HEK293 (cell line): ENCODE measurements at regions not wholly inside any gene's neighbourhood (a gene's known extent, or its start where the extent isn't known, plus 50 kb on each side); places are given as distances from the start of the nearest gene placed in this dataset.

Source experiments
- CTCF ChIA-PET: fragments of 350-600 bp; formaldehyde crosslinking; extraction: SDS; loops from one replicate; lab custom pipeline; 2021; ENCODE audit warnings: antibody characterized with exemption; lab: Yijun Ruan, JAX
- POLR2A ChIA-PET: fragments of 300-600 bp; formaldehyde crosslinking; extraction: SDS; loops from one replicate; lab custom pipeline; 2020; ENCODE audit warnings: antibody characterized with exemption, inconsistent platforms; lab: Yijun Ruan, JAX
- H3K27ac ChIP-seq: fragments of 200-500 bp; sonication (Bioruptor generic); 2 replicates; pipeline ENCODE4 v1.5.1; 2014; ENCODE audit warnings: low read depth, low read length, control low read depth, inconsistent platforms; ENCODE audit errors: extremely low read depth
- H3K36me3 ChIP-seq, 2 experiments: fragments of 200-500 bp in 1 of 2; sonication (Bioruptor generic) in 1 of 2; 1 replicate in 1 of 2; 2 replicates in 1 of 2; pipeline ENCODE4 v1.5.1; 2014 to 2017; ENCODE audit warnings: inconsistent platforms in 2 of 2, low read length in 2 of 2; ENCODE audit not compliant: control insufficient read depth in 2 of 2, insufficient read depth in 1 of 2
- H3K4me1 ChIP-seq: fragments of 200-500 bp; sonication (Bioruptor generic); 2 replicates; pipeline ENCODE4 v1.5.1; 2014; ENCODE audit warnings: mild to moderate bottlenecking, low read length, inconsistent platforms; ENCODE audit not compliant: control insufficient read depth, insufficient read depth
- H3K4me3 ChIP-seq: 2 replicates; pipeline ENCODE4 v1.5.1; 2011; ENCODE audit warnings: low read depth, mild to moderate bottlenecking, control low read depth, low read length, moderate library complexity
- H3K9me3 ChIP-seq: fragments of 200-500 bp; sonication (Bioruptor generic); 2 replicates; pipeline ENCODE4 v1.5.1; 2014; ENCODE audit warnings: low read depth, low read length, inconsistent platforms; ENCODE audit not compliant: control insufficient read depth, insufficient read depth
- GLIS2 ChIP-seq: fragments of 450-650 bp; formaldehyde crosslinking; IDR thresholded peaks from 2 replicates; pipeline ENCODE4 v1.5.1; 2016; ENCODE audit warnings: missing biosample characterization, missing genetic modification characterization
- SCRT2 ChIP-seq: fragments of 450-650 bp; formaldehyde crosslinking; IDR thresholded peaks from 2 replicates; pipeline ENCODE4 v1.5.1; 2016; ENCODE audit warnings: missing biosample characterization, missing genetic modification characterization
- SP7 ChIP-seq: fragments of 450-650 bp; formaldehyde crosslinking; IDR thresholded peaks from 2 replicates; pipeline ENCODE4 v1.5.1; 2016; ENCODE audit warnings: missing biosample characterization, missing genetic modification characterization
- WT1 ChIP-seq: fragments of 450-650 bp; formaldehyde crosslinking; IDR thresholded peaks from 2 replicates; pipeline ENCODE4 v1.5.1; 2016; ENCODE audit warnings: missing biosample characterization, missing genetic modification characterization
- YY1 ChIP-seq: fragments of 450-650 bp; formaldehyde crosslinking; IDR thresholded peaks from 2 replicates; pipeline ENCODE4 v1.5.1; 2018; ENCODE audit warnings: missing biosample characterization, missing genetic modification characterization
- ZNF148 ChIP-seq: fragments of 450-650 bp; formaldehyde crosslinking; IDR thresholded peaks from 2 replicates; pipeline ENCODE4 v1.5.0; 2017; ENCODE audit warnings: missing biosample characterization, missing genetic modification characterization, borderline replicate concordance
- ZNF155 ChIP-seq: fragments of 450-650 bp; formaldehyde crosslinking; IDR thresholded peaks from 2 replicates; pipeline ENCODE4 v1.5.1; 2016; ENCODE audit warnings: missing biosample characterization, missing genetic modification characterization
- ZNF157 ChIP-seq: fragments of 450-650 bp; formaldehyde crosslinking; IDR thresholded peaks from 2 replicates; pipeline ENCODE4 v1.5.1; 2016; ENCODE audit warnings: missing biosample characterization, missing genetic modification characterization
- ZNF211 ChIP-seq: fragments of 450-650 bp; formaldehyde crosslinking; IDR thresholded peaks from 2 replicates; pipeline ENCODE4 v1.5.1; 2016; ENCODE audit warnings: low read depth, missing biosample characterization, missing genetic modification characterization
- ZNF280C ChIP-seq: fragments of 450-650 bp; formaldehyde crosslinking; IDR thresholded peaks from 2 replicates; pipeline ENCODE4 v1.5.1; 2016; ENCODE audit warnings: missing biosample characterization, missing genetic modification characterization
- ZNF324 ChIP-seq: fragments of 450-650 bp; formaldehyde crosslinking; IDR thresholded peaks from 2 replicates; pipeline ENCODE4 v1.5.1; 2016; ENCODE audit warnings: missing biosample characterization, missing genetic modification characterization
- ZNF335 ChIP-seq: fragments of 450-650 bp; formaldehyde crosslinking; conservative IDR thresholded peaks from 2 replicates; pipeline ENCODE4 v1.5.1; 2016; ENCODE audit warnings: missing biosample characterization, missing genetic modification characterization
- ZNF354C ChIP-seq: fragments of 450-650 bp; formaldehyde crosslinking; IDR thresholded peaks from 2 replicates; pipeline ENCODE4 v1.5.1; 2016; ENCODE audit warnings: missing biosample characterization, missing genetic modification characterization, low read depth, borderline replicate concordance
- ZNF514 ChIP-seq: fragments of 450-650 bp; formaldehyde crosslinking; IDR thresholded peaks from 2 replicates; pipeline ENCODE4 v1.5.1; 2016; ENCODE audit warnings: missing biosample characterization, missing genetic modification characterization
- ZNF548 ChIP-seq: fragments of 450-650 bp; formaldehyde crosslinking; IDR thresholded peaks from 2 replicates; pipeline ENCODE4 v1.5.1; 2016; ENCODE audit warnings: missing biosample characterization, missing genetic modification characterization
- ZNF623 ChIP-seq: fragments of 450-650 bp; formaldehyde crosslinking; IDR thresholded peaks from 2 replicates; pipeline ENCODE4 v1.5.1; 2016; ENCODE audit warnings: missing biosample characterization, missing genetic modification characterization
- ZNF664 ChIP-seq: fragments of 450-650 bp; formaldehyde crosslinking; IDR thresholded peaks from 2 replicates; pipeline ENCODE4 v1.5.1; 2016; ENCODE audit warnings: missing biosample characterization, missing genetic modification characterization
- ZNF677 ChIP-seq: fragments of 450-650 bp; IDR thresholded peaks from 2 replicates; pipeline ENCODE4 v1.5.0; 2018; ENCODE audit warnings: missing biosample characterization, mild to moderate bottlenecking, missing genetic modification characterization, moderate library complexity
- ZNF837 ChIP-seq: fragments of 450-650 bp; formaldehyde crosslinking; IDR thresholded peaks from 2 replicates; pipeline ENCODE4 v1.5.1; 2016; ENCODE audit warnings: missing biosample characterization, missing genetic modification characterization
- TF ChIP-seq, protein P1 (sequence below): fragments of 450-650 bp; formaldehyde crosslinking; IDR thresholded peaks from 2 replicates; pipeline ENCODE4 v1.5.1; 2017; ENCODE audit warnings: missing biosample characterization, missing genetic modification characterization
- TF ChIP-seq, protein P2 (sequence below): fragments of 450-650 bp; IDR thresholded peaks from 2 replicates; pipeline ENCODE4 v1.5.1; 2018; ENCODE audit warnings: missing biosample characterization, mild to moderate bottlenecking, missing genetic modification characterization
- TF ChIP-seq, protein P3 (sequence below): fragments of 450-650 bp; IDR thresholded peaks from 2 replicates; pipeline ENCODE4 v1.5.1; 2018; ENCODE audit warnings: missing biosample characterization, missing genetic modification characterization

DNA sequence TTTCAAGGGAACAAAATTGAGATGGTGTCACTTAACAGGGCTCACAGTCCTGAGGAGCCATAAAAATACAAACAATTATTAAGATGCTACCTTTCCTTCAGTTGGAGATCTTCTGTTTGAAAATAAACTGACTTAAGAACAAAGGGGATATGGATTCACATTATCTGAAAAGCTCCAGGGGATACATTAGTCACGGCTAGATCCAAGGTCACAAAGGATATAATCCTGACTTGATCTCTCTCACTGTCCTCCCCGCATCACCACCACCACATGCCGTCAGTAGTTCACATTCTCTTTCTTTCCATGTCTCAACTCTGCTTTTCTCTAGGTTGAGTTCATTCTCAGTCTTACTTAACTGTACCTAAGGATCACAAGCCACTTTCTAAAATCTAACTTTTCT, 530.4 kb upstream of the MARCKS start (continued):
- no peak for TF ChIP-seq ZNF335
- no peak for TF ChIP-seq ZNF514 (tag by site-specific recombination)
- TF ChIP-seq ZNF354C (tag by site-specific recombination) = no peak
- no peak for TF ChIP-seq GLIS2 (tag by site-specific recombination)
- no peak for TF ChIP-seq YY1 (tag by site-specific recombination)
- no peak for TF ChIP-seq SCRT2 (tag by site-specific recombination)
- TF ChIP-seq, protein P1, sequence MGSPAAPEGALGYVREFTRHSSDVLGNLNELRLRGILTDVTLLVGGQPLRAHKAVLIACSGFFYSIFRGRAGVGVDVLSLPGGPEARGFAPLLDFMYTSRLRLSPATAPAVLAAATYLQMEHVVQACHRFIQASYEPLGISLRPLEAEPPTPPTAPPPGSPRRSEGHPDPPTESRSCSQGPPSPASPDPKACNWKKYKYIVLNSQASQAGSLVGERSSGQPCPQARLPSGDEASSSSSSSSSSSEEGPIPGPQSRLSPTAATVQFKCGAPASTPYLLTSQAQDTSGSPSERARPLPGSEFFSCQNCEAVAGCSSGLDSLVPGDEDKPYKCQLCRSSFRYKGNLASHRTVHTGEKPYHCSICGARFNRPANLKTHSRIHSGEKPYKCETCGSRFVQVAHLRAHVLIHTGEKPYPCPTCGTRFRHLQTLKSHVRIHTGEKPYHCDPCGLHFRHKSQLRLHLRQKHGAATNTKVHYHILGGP (tag by site-specific recombination) = no peak
- no peak for TF ChIP-seq ZNF324 (tag by site-specific recombination)

GRCh38 chr6:113328886-113329381, 528.2 kb upstream of the MARCKS start:
- no peak overlapping the region for H3K4me3 ChIP-seq
- no peaks in the 10 kb centered on the region for H3K9me3 ChIP-seq
- TF ChIP-seq ZNF211 (no peak), ZNF148 (tag by site-specific recombination) (no peak), WT1 (tag by site-specific recombination) (no peak), ZNF280C (tag by site-specific recombination) (no peak), ZNF157 (no peak), ZNF677 (tag by site-specific recombination) (no peak), GLIS2 (tag by site-specific recombination) (no peak), ZNF837 (tag by site-specific recombination) (no peak), ZNF155 (tag by site-specific recombination) (no peak), ZNF623 (tag by site-specific recombination) (no peak), ZNF664 (no peak)
- TF ChIP-seq, all 188 proteins: peak for 0
- Histone ChIP-seq H3K36me3 (no peaks in the 10 kb centered on the region), H3K4me1 (no peaks in the 10 kb centered on the region), H3K27ac (no peak overlapping the region)
- ChIA-PET POLR2A (no interaction called here), CTCF (interaction anchor here (0.7 to 1.5 kb wide), 2 partner anchors 20 to 22 kb away, joined by 3 to 4 read pairs; no protein-coding TSS in a partner anchor)

- Histone ChIP-seq H3K27ac (no peak overlapping the region), H3K4me1 (no peaks in the 10 kb centered on the region), H3K4me3 (no peak overlapping the region), H3K36me3 (no peaks in the 10 kb centered on the region), H3K9me3 (no peaks in the 10 kb centered on the region)
- CTCF ChIA-PET = interaction anchor here (0.6 to 1.6 kb wide), 4 partner anchors 24 to 607 kb away, joined by 3 to 6 read pairs (median 4); no protein-coding TSS in a partner anchor
- POLR2A ChIA-PET = interaction anchor here (1.1 kb wide), 1 partner anchor 307 kb away, joined by 3 read pairs; no protein-coding TSS in a partner anchor
- TF ChIP-seq, protein P2, sequence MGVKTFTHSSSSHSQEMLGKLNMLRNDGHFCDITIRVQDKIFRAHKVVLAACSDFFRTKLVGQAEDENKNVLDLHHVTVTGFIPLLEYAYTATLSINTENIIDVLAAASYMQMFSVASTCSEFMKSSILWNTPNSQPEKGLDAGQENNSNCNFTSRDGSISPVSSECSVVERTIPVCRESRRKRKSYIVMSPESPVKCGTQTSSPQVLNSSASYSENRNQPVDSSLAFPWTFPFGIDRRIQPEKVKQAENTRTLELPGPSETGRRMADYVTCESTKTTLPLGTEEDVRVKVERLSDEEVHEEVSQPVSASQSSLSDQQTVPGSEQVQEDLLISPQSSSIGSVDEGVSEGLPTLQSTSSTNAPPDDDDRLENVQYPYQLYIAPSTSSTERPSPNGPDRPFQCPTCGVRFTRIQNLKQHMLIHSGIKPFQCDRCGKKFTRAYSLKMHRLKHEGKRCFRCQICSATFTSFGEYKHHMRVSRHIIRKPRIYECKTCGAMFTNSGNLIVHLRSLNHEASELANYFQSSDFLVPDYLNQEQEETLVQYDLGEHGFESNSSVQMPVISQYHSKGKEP (tag by site-specific recombination) = no peak
- TF ChIP-seq ZNF548 (no peak), GLIS2 (tag by site-specific recombination) (no peak), SP7 (no peak)
- TF ChIP-seq, protein P3, sequence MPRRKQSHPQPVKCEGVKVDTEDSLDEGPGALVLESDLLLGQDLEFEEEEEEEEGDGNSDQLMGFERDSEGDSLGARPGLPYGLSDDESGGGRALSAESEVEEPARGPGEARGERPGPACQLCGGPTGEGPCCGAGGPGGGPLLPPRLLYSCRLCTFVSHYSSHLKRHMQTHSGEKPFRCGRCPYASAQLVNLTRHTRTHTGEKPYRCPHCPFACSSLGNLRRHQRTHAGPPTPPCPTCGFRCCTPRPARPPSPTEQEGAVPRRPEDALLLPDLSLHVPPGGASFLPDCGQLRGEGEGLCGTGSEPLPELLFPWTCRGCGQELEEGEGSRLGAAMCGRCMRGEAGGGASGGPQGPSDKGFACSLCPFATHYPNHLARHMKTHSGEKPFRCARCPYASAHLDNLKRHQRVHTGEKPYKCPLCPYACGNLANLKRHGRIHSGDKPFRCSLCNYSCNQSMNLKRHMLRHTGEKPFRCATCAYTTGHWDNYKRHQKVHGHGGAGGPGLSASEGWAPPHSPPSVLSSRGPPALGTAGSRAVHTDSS (tag by site-specific recombination) = no peak
Observed at GRCh38 chr6:113329942-113330635, 527.1 kb upstream of the MARCKS start.
